A549 (cell line): ENCODE measurements at regions not wholly inside any gene's neighbourhood (a gene's known extent, or its start where the extent isn't known, plus 50 kb on each side); places are given as distances from the start of the nearest gene placed in this dataset.

Experiments used
- BHLHE40 ChIP-seq: IDR thresholded peaks from 2 replicates; pipeline ENCODE4 v1.6.1; 2012; ENCODE audit warnings: low read depth, low read length, inconsistent platforms
- CBX8 ChIP-seq: fragments of 200-600 bp; sonication (generic); IDR thresholded peaks from 2 replicates; pipeline ENCODE4 v1.6.1; 2016
- CTCF ChIP-seq: fragments of >200 bp; sonication (Bioruptor Twin); formaldehyde crosslinking; IDR thresholded peaks from 3 replicates; pipeline ENCODE4 v1.5.1; 2016
- EP300 ChIP-seq, 2 experiments: fragments of >200 bp; sonication (Bioruptor Twin); formaldehyde crosslinking; IDR thresholded peaks; 2 replicates in 1 of 2; 3 replicates in 1 of 2; pipeline ENCODE4 v1.6.1; 2016 to 2017
- FOSB ChIP-seq: fragments of 250-450 bp; sonication (Bioruptor Pico); IDR thresholded peaks from 2 replicates; pipeline ENCODE4 v1.5.0; 2020; ENCODE audit warnings: mild to moderate bottlenecking, moderate library complexity
- HEYL ChIP-seq: fragments of 250-450 bp; sonication (Bioruptor Pico); IDR thresholded peaks from 2 replicates; pipeline ENCODE4 v1.8.0; 2021; ENCODE audit warnings: mild to moderate bottlenecking, moderate library complexity
- KDM5A ChIP-seq: fragments of 200-600 bp; sonication (generic); IDR thresholded peaks from 2 replicates; pipeline ENCODE4 v1.6.1; 2016; ENCODE audit warnings: antibody characterized with exemption, mild to moderate bottlenecking
- MAX ChIP-seq: IDR thresholded peaks from 2 replicates; pipeline ENCODE4 v1.6.1; 2012
- MYC ChIP-seq: IDR thresholded peaks from 2 replicates; pipeline ENCODE4 v1.6.1; 2012; ENCODE audit warnings: mild to moderate bottlenecking, inconsistent platforms, low read length, improper control_type of control experiment, borderline replicate concordance
- POLR2A ChIP-seq: IDR thresholded peaks from 2 replicates; pipeline ENCODE4 v1.6.1; 2012; ENCODE audit warnings: mild to moderate bottlenecking, low read length
- RAD21 ChIP-seq, 2 experiments: fragments of >200 bp in 1 of 2; sonication (Bioruptor Twin) in 1 of 2; formaldehyde crosslinking in 1 of 2; IDR thresholded peaks in 1 of 2; conservative IDR thresholded peaks in 1 of 2; 2 replicates in 1 of 2; 3 replicates in 1 of 2; pipeline ENCODE4 v1.6.1; 2012 to 2018; ENCODE audit warnings: inconsistent platforms in 1 of 2
- USF2 ChIP-seq: fragments of 450-650 bp; IDR thresholded peaks from 2 replicates; pipeline ENCODE4 v1.6.1; 2014; ENCODE audit warnings: antibody characterized with exemption
- ZSCAN20 ChIP-seq: fragments of 250-450 bp; sonication (Bioruptor Pico); IDR thresholded peaks from 2 replicates; pipeline ENCODE4 v1.8.0; 2022; ENCODE audit warnings: mild to moderate bottlenecking, moderate library complexity
- TF ChIP-seq, protein P1 (sequence below): fragments of >200 bp; sonication (Bioruptor Twin); formaldehyde crosslinking; IDR thresholded peaks from 3 replicates; pipeline ENCODE4 v1.6.1; 2016

DNA sequence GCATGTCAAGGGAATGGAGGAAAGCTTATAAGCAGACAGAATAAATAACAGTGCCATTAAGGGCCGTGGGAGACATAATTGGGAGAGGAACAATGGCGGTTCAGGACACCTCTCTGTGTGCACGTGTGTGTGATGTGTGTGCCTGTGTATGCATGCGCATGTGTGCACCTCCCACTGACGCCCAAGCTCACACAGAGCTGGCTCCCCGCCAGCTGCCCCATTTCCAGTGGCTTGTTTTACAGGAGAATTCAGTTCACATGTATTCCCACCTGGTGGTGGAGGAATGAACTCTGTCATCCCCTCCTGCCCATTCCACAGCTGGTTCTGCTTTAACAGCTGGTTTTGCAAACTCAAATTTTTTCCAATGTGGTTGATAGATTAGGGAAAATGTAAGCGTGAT is 262.2 kb downstream of the AJAP1 start:
- no peak for TF ChIP-seq POLR2A
- no peak for TF ChIP-seq RAD21 (conservative IDR thresholded peaks at IDR 0.05 in 1 of 2, IDR thresholded peaks at IDR 0.05 in 1 of 2)
- no peak for TF ChIP-seq CTCF
- no peak for TF ChIP-seq MYC
- TF ChIP-seq EP300 (IDR thresholded peaks at IDR 0.05): no peak
- no peak for TF ChIP-seq CBX8
- no peak for TF ChIP-seq MAX
- no peak for TF ChIP-seq HEYL (CRISPR knock-in tag)
- no peak for TF ChIP-seq ZSCAN20 (CRISPR knock-in tag)
- TF ChIP-seq KDM5A: no peak
- TF ChIP-seq FOSB (CRISPR knock-in tag): no peak
- TF ChIP-seq, protein P1, sequence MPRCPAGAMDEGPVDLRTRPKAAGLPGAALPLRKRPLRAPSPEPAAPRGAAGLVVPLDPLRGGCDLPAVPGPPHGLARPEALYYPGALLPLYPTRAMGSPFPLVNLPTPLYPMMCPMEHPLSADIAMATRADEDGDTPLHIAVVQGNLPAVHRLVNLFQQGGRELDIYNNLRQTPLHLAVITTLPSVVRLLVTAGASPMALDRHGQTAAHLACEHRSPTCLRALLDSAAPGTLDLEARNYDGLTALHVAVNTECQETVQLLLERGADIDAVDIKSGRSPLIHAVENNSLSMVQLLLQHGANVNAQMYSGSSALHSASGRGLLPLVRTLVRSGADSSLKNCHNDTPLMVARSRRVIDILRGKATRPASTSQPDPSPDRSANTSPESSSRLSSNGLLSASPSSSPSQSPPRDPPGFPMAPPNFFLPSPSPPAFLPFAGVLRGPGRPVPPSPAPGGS: no peak
- TF ChIP-seq USF2: no peak
- TF ChIP-seq BHLHE40: no peak
